Lower leg skin (tissue), 3 donors: ENCODE measurements at regions not wholly inside any gene's neighbourhood (a gene's known extent, or its start where the extent isn't known, plus 50 kb on each side); places are given as distances from the start of the nearest gene placed in this dataset.

Experiments used
- POLR2A ChIP-seq, 2 donors: fragments of 450-650 bp; IDR thresholded peaks; one replicate each; pipeline ENCODE4 v1.6.1; 2016 to 2017; ENCODE audit warnings: antibody characterized with exemption in 2 of 2, mild to moderate bottlenecking in 1 of 2, moderate library complexity in 1 of 2
- TF ChIP-seq, protein P1 (sequence below), 3 donors: fragments of 450-650 bp; IDR thresholded peaks; one replicate each; pipeline ENCODE4 v1.5.1; 2016; ENCODE audit warnings: antibody characterized with exemption in 3 of 3, mild to moderate bottlenecking in 3 of 3, moderate library complexity in 2 of 3

- TF ChIP-seq, protein P1, sequence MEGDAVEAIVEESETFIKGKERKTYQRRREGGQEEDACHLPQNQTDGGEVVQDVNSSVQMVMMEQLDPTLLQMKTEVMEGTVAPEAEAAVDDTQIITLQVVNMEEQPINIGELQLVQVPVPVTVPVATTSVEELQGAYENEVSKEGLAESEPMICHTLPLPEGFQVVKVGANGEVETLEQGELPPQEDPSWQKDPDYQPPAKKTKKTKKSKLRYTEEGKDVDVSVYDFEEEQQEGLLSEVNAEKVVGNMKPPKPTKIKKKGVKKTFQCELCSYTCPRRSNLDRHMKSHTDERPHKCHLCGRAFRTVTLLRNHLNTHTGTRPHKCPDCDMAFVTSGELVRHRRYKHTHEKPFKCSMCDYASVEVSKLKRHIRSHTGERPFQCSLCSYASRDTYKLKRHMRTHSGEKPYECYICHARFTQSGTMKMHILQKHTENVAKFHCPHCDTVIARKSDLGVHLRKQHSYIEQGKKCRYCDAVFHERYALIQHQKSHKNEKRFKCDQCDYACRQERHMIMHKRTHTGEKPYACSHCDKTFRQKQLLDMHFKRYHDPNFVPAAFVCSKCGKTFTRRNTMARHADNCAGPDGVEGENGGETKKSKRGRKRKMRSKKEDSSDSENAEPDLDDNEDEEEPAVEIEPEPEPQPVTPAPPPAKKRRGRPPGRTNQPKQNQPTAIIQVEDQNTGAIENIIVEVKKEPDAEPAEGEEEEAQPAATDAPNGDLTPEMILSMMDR (IDR thresholded peaks at IDR 0.05) = no peak
- TF ChIP-seq POLR2A (IDR thresholded peaks at IDR 0.05) = no peak
Observed at GRCh38 chr18:34976123-34976522, 65.1 kb upstream of the MAPRE2 start.
